ENCODE measurements at regions not wholly inside any gene's neighbourhood (a gene's known extent, or its start where the extent isn't known, plus 50 kb on each side); places are given as distances from the start of the nearest gene placed in this dataset.

- WGBS: 98% methylated on average over 1 of the region's 1 CpG
- H3K9me3 ChIP-seq (ENCODE audit: control insufficient read depth in 4 of 4, low read length in 3 of 4): no peaks in the 10 kb centered on the region
- H3K27ac ChIP-seq (ENCODE audit: low read depth in 1 of 2, low read length in 2 of 2): no peak overlapping the region
- no peak overlapping the region for H3K9ac ChIP-seq (ENCODE audit: low read depth in 1 of 2, low read length in 2 of 2)
- TF ChIP-seq NR2F2 (IDR thresholded peaks at IDR 0.05): no peak
- TF ChIP-seq TAF1 (conservative IDR thresholded peaks at IDR 0.05): no peak
- no peak for TF ChIP-seq EGR1 (IDR thresholded peaks at IDR 0.05; ENCODE audit: low read depth in 2 of 2)
- TF ChIP-seq ZBTB33 (IDR thresholded peaks at IDR 0.05): no peak
- no peak for TF ChIP-seq JUND (IDR thresholded peaks at IDR 0.05)
- TF ChIP-seq ATF3 (IDR thresholded peaks at IDR 0.05): no peak
- DNase-seq (ENCODE audit: low spot score): no peak
- no peaks in the 10 kb centered on the region for H3K4me1 ChIP-seq (ENCODE audit: control insufficient read depth in 4 of 4, insufficient read depth in 4 of 4, low read length in 3 of 4)
- H3K36me3 ChIP-seq (ENCODE audit: control insufficient read depth in 4 of 4, insufficient read depth in 3 of 4, low read depth in 1 of 4, low read length in 3 of 4): no peaks in the 10 kb centered on the region
- H3K4me3 ChIP-seq (ENCODE audit: low read depth in 1 of 3, low read length in 3 of 3): no peak overlapping the region
- H3K27me3 ChIP-seq (ENCODE audit: control insufficient read depth in 4 of 4, insufficient read depth in 4 of 4, low read length in 3 of 4): no peaks in the 10 kb centered on the region
These were observed 368.6 kb upstream of the C2CD4B start for GRCh38 chr15:62533687-62534086.

GRCh38 chr15:62534996-62535395, 369.9 kb upstream of the C2CD4B start:
- no peak for DNase-seq (ENCODE audit: low spot score)
- Histone ChIP-seq H3K9me3 (ENCODE audit: control insufficient read depth in 4 of 4, low read length in 3 of 4) (no peaks in the 10 kb centered on the region), H3K27me3 (ENCODE audit: control insufficient read depth in 4 of 4, insufficient read depth in 4 of 4, low read length in 3 of 4) (no peaks in the 10 kb centered on the region), H3K9ac (ENCODE audit: low read depth in 1 of 2, low read length in 2 of 2) (no peak overlapping the region), H3K36me3 (ENCODE audit: control insufficient read depth in 4 of 4, insufficient read depth in 3 of 4, low read depth in 1 of 4, low read length in 3 of 4) (no peaks in the 10 kb centered on the region), H3K4me1 (ENCODE audit: control insufficient read depth in 4 of 4, insufficient read depth in 4 of 4, low read length in 3 of 4) (no peaks in the 10 kb centered on the region), H3K4me3 (ENCODE audit: low read depth in 1 of 3, low read length in 3 of 3) (no peak overlapping the region), H3K27ac (ENCODE audit: low read depth in 1 of 2, low read length in 2 of 2) (no peak overlapping the region)
- no peak for TF ChIP-seq JUND (IDR thresholded peaks at IDR 0.05)
- TF ChIP-seq TAF1 (conservative IDR thresholded peaks at IDR 0.05): no peak
- no peak for TF ChIP-seq RXRA (IDR thresholded peaks at IDR 0.05)
- TF ChIP-seq FOXA1 (IDR thresholded peaks at IDR 0.05): no peak
- TF ChIP-seq REST (IDR thresholded peaks at IDR 0.05): no peak
- TF ChIP-seq NR2F2 (IDR thresholded peaks at IDR 0.05): no peak
- no peak for TF ChIP-seq EGR1 (IDR thresholded peaks at IDR 0.05; ENCODE audit: low read depth in 2 of 2)
- TF ChIP-seq YY1 (IDR thresholded peaks at IDR 0.05): no peak
- TF ChIP-seq FOXA2 (IDR thresholded peaks at IDR 0.05): no peak
- no peak for TF ChIP-seq HNF4A (conservative IDR thresholded peaks at IDR 0.05)
- 91% methylated on average over 2 of the region's 2 CpGs for WGBS

GRCh38 chr15:62539236-62539635, 374.2 kb upstream of the C2CD4B start:
- Histone ChIP-seq H3K4me3 (ENCODE audit: low read depth in 1 of 3, low read length in 3 of 3) (no peak overlapping the region), H3K36me3 (ENCODE audit: control insufficient read depth in 4 of 4, insufficient read depth in 3 of 4, low read depth in 1 of 4, low read length in 3 of 4) (no peaks in the 10 kb centered on the region), H3K27ac (ENCODE audit: low read depth in 1 of 2, low read length in 2 of 2) (no peak overlapping the region), H3K9ac (ENCODE audit: low read depth in 1 of 2, low read length in 2 of 2) (no peak overlapping the region), H3K9me3 (ENCODE audit: control insufficient read depth in 4 of 4, low read length in 3 of 4) (no peaks in the 10 kb centered on the region), H3K27me3 (ENCODE audit: control insufficient read depth in 4 of 4, insufficient read depth in 4 of 4, low read length in 3 of 4) (no peaks in the 10 kb centered on the region), H3K4me1 (ENCODE audit: control insufficient read depth in 4 of 4, insufficient read depth in 4 of 4, low read length in 3 of 4) (no peaks in the 10 kb centered on the region)
- WGBS: 91% methylated on average over 1 of the region's 1 CpG
- no peak for DNase-seq (ENCODE audit: low spot score)
- no peak for TF ChIP-seq RXRA (IDR thresholded peaks at IDR 0.05)
- TF ChIP-seq GABPA (IDR thresholded peaks at IDR 0.05 in 1 of 2, conservative IDR thresholded peaks at IDR 0.05 in 1 of 2): no peak
- TF ChIP-seq FOXA2 (IDR thresholded peaks at IDR 0.05): no peak
- no peak for TF ChIP-seq JUND (IDR thresholded peaks at IDR 0.05)
- no peak for TF ChIP-seq ATF3 (IDR thresholded peaks at IDR 0.05)
- no peak for TF ChIP-seq HNF4A (conservative IDR thresholded peaks at IDR 0.05)
- TF ChIP-seq TAF1 (conservative IDR thresholded peaks at IDR 0.05): no peak
- TF ChIP-seq ZBTB33 (IDR thresholded peaks at IDR 0.05): no peak
- no peak for TF ChIP-seq RAD21 (IDR thresholded peaks at IDR 0.05)
- TF ChIP-seq SP1 (IDR thresholded peaks at IDR 0.05): no peak
- TF ChIP-seq YY1 (IDR thresholded peaks at IDR 0.05): no peak
- no peak for TF ChIP-seq REST (IDR thresholded peaks at IDR 0.05)
- TF ChIP-seq EGR1 (IDR thresholded peaks at IDR 0.05; ENCODE audit: low read depth in 2 of 2): no peak
- TF ChIP-seq FOXA1 (IDR thresholded peaks at IDR 0.05): no peak
- TF ChIP-seq NR2F2 (IDR thresholded peaks at IDR 0.05): no peak

All from liver (tissue), 7 donors.